Islet of Langerhans (tissue), 1 donor: ENCODE measurements at regions not wholly inside any gene's neighbourhood (a gene's known extent, or its start where the extent isn't known, plus 50 kb on each side); places are given as distances from the start of the nearest gene placed in this dataset.
"Not testable (repeated sequence)": the region's sequence is repeated elsewhere in the genome, so short reads cannot be mapped to it uniquely, and the experiment has no call there.

Source experiments
- FAIRE-seq: peaks from one replicate; lab custom pipeline; 2011; peaks lifted over from hg19 to GRCh38; lab: Jason Lieb, UNC

- FAIRE-seq, result no peak
Measured at GRCh38 chr6:849075-849506, 156.2 kb upstream of the EXOC2 start.

- FAIRE-seq, result no peak
Measured at GRCh38 chr6:845566-845965, 152.6 kb upstream of the EXOC2 start.

- no peak for FAIRE-seq
Measured at GRCh38 chr6:845101-845500, 152.2 kb upstream of the EXOC2 start.

GRCh38 chr6:842141-842540 is 149.2 kb upstream of the EXOC2 start:
- FAIRE-seq, result no peak

GRCh38 chr6:841569-841968 is 148.6 kb upstream of the EXOC2 start:
- FAIRE-seq, result no peak

- FAIRE-seq, result no peak
Measured at GRCh38 chr6:839201-839600, 146.3 kb upstream of the EXOC2 start.

- no peak for FAIRE-seq
Measured at GRCh38 chr6:837380-837779, 144.4 kb upstream of the EXOC2 start.

GRCh38 chr6:836276-836853 is 143.4 kb upstream of the EXOC2 start:
- FAIRE-seq, result no peak

- FAIRE-seq, result no peak
Measured at GRCh38 chr6:835476-836160, 142.7 kb upstream of the EXOC2 start.

- no peak for FAIRE-seq
Measured at GRCh38 chr6:834866-835265, 141.9 kb upstream of the EXOC2 start.

- FAIRE-seq, result no peak
Measured at GRCh38 chr6:834190-834589, 141.3 kb upstream of the EXOC2 start.

GRCh38 chr6:832804-833203 is 139.9 kb upstream of the EXOC2 start:
- FAIRE-seq, result not testable (repeated sequence)

- FAIRE-seq, result no peak
Measured at GRCh38 chr6:830667-831327, 137.9 kb upstream of the EXOC2 start.

GRCh38 chr6:829656-830055 is 136.7 kb upstream of the EXOC2 start:
- FAIRE-seq, result no peak

- FAIRE-seq, result no peak
Measured at GRCh38 chr6:827431-827830, 134.5 kb upstream of the EXOC2 start.

- FAIRE-seq, result no peak
Measured at GRCh38 chr6:819122-819521, 126.2 kb upstream of the EXOC2 start.

- peak; percentile 76 for FAIRE-seq
Measured at GRCh38 chr6:818196-818595, 125.3 kb upstream of the EXOC2 start.

GRCh38 chr6:816510-817084 is 123.7 kb upstream of the EXOC2 start:
- no peak for FAIRE-seq

- FAIRE-seq, result no peak
Measured at GRCh38 chr6:815348-815738, 122.4 kb upstream of the EXOC2 start.

GRCh38 chr6:814378-815347 is 121.7 kb upstream of the EXOC2 start:
- no peak for FAIRE-seq

- FAIRE-seq, result no peak
Measured at GRCh38 chr6:811831-812230, 118.9 kb upstream of the EXOC2 start.

- FAIRE-seq, result no peak
Measured at GRCh38 chr6:811191-811590, 118.3 kb upstream of the EXOC2 start.
